ENCODE measurements at regions not wholly inside any gene's neighbourhood (a gene's known extent, or its start where the extent isn't known, plus 50 kb on each side); places are given as distances from the start of the nearest gene placed in this dataset.
A peak's percentile ranks its signal among the peaks of the same experiment; 100 is the strongest.

- ATAC-seq: no peak
These were observed 121.0 kb upstream of the PRDM1 start for GRCh38 chr6:105964979-105965760.

DNA sequence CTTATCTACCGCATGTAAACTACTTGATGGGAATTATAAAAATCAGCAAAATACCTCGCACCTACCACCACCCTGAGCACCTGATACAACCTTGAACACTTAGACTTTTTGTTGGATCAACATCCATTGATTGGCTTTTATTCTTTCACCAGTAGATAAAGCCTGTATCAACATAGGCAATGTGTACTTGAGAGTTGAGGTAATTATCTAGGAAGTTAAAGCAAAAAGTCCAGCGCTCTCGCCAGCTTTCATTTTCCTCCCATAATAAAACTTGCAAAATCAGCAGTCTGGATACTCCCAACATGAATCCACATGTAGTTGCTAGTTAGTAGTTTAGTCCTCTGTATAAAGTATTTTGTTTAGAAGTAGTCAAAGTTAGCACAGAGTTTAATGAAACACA lies 132.0 kb upstream of the PRDM1 start:
- POLR2A ChIA-PET: no interaction called here
- Histone ChIP-seq H3K4me1 (no peaks in the 10 kb centered on the region), H3K4me2 (no peak overlapping the region), H3K4me3 (no peak overlapping the region), H3K27ac (no peak overlapping the region), H3K9me3 (no peaks in the 10 kb centered on the region)
- WGBS (ENCODE audit: missing lambda C conversion rate): 89% methylated on average over 4 of the region's 4 CpGs
- FAIRE-seq (no peak), DNase-seq (ENCODE audit: low read depth in 1 of 2, low spot score in 1 of 2) (no peak), ATAC-seq (no peak)
- CTCF ChIA-PET: interaction anchor here (0.6 to 1.2 kb wide), 4 partner anchors 9 to 269 kb away, joined by 3 read pairs; partner anchors contain the start of gene PRDM1
- no peak for TF ChIP-seq PHF8 (IDR thresholded peaks at IDR 0.05; ENCODE audit: borderline replicate concordance, low read depth)
- peak; percentile 42 for TF ChIP-seq MAFK (IDR thresholded peaks at IDR 0.05; ENCODE audit: partially characterized antibody)

More at GRCh38 chr6:105964979-105965760, 121.0 kb upstream of the PRDM1 start:
- Histone ChIP-seq H3K4me1 (peaks cover 4% of the 10 kb centered on the region; the same call in 2 of the 3 replicates), H3K4me2 (no peak overlapping the region), H3K4me3 (no peak overlapping the region), H3K9me3 (0 out of 3 replicates have a peak, but pooled peaks cover 3% of the 10 kb centered on the region), H3K27ac (peak overlapping the region; percentile 16 to 26; a peak in 2 of 6 replicates)
- CTCF ChIA-PET: no interaction called here
- FAIRE-seq: no peak
- no peak for DNase-seq (ENCODE audit: low read depth in 1 of 2, low spot score in 1 of 2)
- TF ChIP-seq CEBPB (IDR thresholded peaks at IDR 0.05) (no peak), MAFK (IDR thresholded peaks at IDR 0.05; ENCODE audit: partially characterized antibody) (no peak), EP300 (IDR thresholded peaks at IDR 0.05) (no peak), GATA3 (IDR thresholded peaks at IDR 0.05; ENCODE audit: borderline replicate concordance) (no peak), HOXB13 (CRISPR knock-in tag; IDR thresholded peaks at IDR 0.05; ENCODE audit: low read depth) (no peak), CHD2 (IDR thresholded peaks at IDR 0.05; ENCODE audit: low read length, partially characterized antibody) (no peak), NR3C1 (IDR thresholded peaks at IDR 0.05) (no peak)
- WGBS (ENCODE audit: missing lambda C conversion rate): 81% methylated on average over 4 of the region's 4 CpGs
- POLR2A ChIA-PET: no interaction called here

DNA sequence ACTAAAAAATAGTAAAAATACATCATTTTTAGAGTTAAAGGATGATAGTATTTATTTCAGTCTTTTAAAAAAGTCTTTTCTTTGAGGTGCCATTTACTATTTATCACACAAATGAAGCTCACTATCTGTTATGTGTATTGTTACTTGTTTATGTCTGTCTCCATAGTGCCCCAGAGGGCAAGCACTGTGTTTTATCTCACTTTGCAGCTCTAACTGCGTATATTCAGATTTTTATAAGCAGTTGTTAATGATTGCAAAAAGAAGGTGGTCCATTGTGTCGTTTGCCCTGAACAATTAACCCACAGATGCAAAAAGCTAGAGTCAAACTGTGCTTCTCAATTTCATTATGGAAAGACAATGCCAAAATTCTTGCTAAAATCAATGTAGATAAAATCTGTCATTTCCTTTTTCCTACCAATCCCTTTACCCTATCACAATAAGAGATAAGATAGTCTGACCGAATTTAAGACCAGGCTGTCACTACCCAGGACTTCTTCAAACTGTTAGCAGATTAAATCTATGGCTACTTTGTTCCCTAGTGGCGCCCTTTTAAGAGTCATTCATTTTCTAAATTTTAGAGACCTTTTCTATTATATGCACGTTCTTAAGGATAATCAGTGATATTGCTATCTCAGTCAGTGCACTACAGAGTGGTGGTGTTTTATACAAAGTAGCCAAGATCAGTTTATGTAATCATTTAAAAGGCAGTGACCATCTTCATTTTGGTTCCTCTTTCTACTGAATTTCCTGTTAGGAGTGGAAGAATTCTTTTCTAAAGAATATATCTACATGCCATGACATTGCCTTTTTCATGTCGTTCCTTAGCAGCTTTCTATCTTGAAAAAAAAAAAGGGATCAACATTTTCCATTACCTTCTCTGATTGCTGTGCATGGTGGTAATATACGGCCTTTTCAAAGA lies 133.1 kb upstream of the PRDM1 start:
- CTCF ChIA-PET: interaction anchor here (1.1 to 1.2 kb wide), 3 partner anchors 10 to 133 kb away, joined by 3 read pairs; partner anchors contain the start of gene PRDM1
- ATAC-seq: no peak
- DNase-seq (ENCODE audit: low read depth in 1 of 2, low spot score in 1 of 2): no peak
- FAIRE-seq: no peak
- H3K27ac ChIP-seq: no peak overlapping the region
- TF ChIP-seq, protein P1, sequence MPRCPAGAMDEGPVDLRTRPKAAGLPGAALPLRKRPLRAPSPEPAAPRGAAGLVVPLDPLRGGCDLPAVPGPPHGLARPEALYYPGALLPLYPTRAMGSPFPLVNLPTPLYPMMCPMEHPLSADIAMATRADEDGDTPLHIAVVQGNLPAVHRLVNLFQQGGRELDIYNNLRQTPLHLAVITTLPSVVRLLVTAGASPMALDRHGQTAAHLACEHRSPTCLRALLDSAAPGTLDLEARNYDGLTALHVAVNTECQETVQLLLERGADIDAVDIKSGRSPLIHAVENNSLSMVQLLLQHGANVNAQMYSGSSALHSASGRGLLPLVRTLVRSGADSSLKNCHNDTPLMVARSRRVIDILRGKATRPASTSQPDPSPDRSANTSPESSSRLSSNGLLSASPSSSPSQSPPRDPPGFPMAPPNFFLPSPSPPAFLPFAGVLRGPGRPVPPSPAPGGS (IDR thresholded peaks at IDR 0.05): no peak
- TF ChIP-seq EP300 (IDR thresholded peaks at IDR 0.05) (no peak), JUN (IDR thresholded peaks at IDR 0.05) (no peak), CTCF (IDR thresholded peaks at IDR 0.05) (no peak), HOXB13 (CRISPR knock-in tag; IDR thresholded peaks at IDR 0.05; ENCODE audit: low read depth) (no peak), ZNF302 (CRISPR knock-in tag; IDR thresholded peaks at IDR 0.05) (no peak), SREBF2 (IDR thresholded peaks at IDR 0.05) (no peak), TFCP2L1 (CRISPR knock-in tag; IDR thresholded peaks at IDR 0.05) (no peak), ELK1 (IDR thresholded peaks at IDR 0.05; ENCODE audit: low read depth, low read length) (no peak), FOSB (CRISPR knock-in tag; IDR thresholded peaks at IDR 0.05) (no peak), ZFP36 (IDR thresholded peaks at IDR 0.05; ENCODE audit: borderline replicate concordance, partially characterized antibody) (no peak)
- TF ChIP-seq, protein P2, sequence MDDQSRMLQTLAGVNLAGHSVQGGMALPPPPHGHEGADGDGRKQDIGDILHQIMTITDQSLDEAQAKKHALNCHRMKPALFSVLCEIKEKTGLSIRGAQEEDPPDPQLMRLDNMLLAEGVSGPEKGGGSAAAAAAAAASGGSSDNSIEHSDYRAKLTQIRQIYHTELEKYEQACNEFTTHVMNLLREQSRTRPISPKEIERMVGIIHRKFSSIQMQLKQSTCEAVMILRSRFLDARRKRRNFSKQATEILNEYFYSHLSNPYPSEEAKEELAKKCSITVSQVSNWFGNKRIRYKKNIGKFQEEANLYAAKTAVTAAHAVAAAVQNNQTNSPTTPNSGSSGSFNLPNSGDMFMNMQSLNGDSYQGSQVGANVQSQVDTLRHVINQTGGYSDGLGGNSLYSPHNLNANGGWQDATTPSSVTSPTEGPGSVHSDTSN (IDR thresholded peaks at IDR 0.05): no peak
- TF ChIP-seq, protein P3, sequence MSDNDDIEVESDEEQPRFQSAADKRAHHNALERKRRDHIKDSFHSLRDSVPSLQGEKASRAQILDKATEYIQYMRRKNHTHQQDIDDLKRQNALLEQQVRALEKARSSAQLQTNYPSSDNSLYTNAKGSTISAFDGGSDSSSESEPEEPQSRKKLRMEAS (IDR thresholded peaks at IDR 0.05): no peak
- TF ChIP-seq, protein P4, sequence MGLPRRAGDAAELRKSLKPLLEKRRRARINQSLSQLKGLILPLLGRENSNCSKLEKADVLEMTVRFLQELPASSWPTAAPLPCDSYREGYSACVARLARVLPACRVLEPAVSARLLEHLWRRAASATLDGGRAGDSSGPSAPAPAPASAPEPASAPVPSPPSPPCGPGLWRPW (IDR thresholded peaks at IDR 0.05): no peak
- 75% methylated on average over 7 of the region's 7 CpGs for WGBS (ENCODE audit: missing lambda C conversion rate)
- no peaks in the 10 kb centered on the region for H3K9me3 ChIP-seq
- H3K4me1 ChIP-seq: no peaks in the 10 kb centered on the region
- H3K4me3 ChIP-seq: no peak overlapping the region
- no peak overlapping the region for H3K4me2 ChIP-seq
- POLR2A ChIA-PET: no interaction called here
